Fibroblast of lung (primary cell): ENCODE measurements at regions not wholly inside any gene's neighbourhood (a gene's known extent, or its start where the extent isn't known, plus 50 kb on each side); places are given as distances from the start of the nearest gene placed in this dataset.

Source experiments
- DNase-seq, 2 donors: peaks; one replicate each; pipeline versions ENCODE4 v3.0.0 to v3.0.0-alpha.2; 2010; ENCODE audit warnings: low read depth in 2 of 2
- H2AFZ ChIP-seq: 2 replicates; pipeline ENCODE4 v1.5.1; 2012; ENCODE audit warnings: low read length, control low read depth, inconsistent platforms
- H3K27ac ChIP-seq: 2 replicates; pipeline ENCODE4 v1.5.1; 2011; ENCODE audit warnings: low read length, control low read depth; ENCODE audit not compliant: insufficient read depth
- H3K27me3 ChIP-seq: 2 replicates; pipeline ENCODE4 v1.5.1; 2011; ENCODE audit warnings: mild to moderate bottlenecking, low read length; ENCODE audit not compliant: control insufficient read depth, insufficient read depth
- H3K36me3 ChIP-seq: 2 replicates; pipeline ENCODE4 v1.5.1; 2011; ENCODE audit warnings: low read length; ENCODE audit not compliant: control insufficient read depth, insufficient read depth
- H3K4me1 ChIP-seq: 2 replicates; pipeline ENCODE4 v1.5.1; 2011; ENCODE audit warnings: low read length; ENCODE audit not compliant: control insufficient read depth, insufficient read depth; ENCODE audit errors: extremely low read depth
- H3K4me2 ChIP-seq: 2 replicates; pipeline ENCODE4 v1.5.1; 2011; ENCODE audit warnings: low read length, control low read depth; ENCODE audit not compliant: insufficient read depth; ENCODE audit errors: extremely low read depth
- H3K4me3 ChIP-seq, 4 experiments: fragments of 200-600 bp in 1 of 4; sonication (generic) in 1 of 4; replicated peaks in 1 of 4; 2 replicates each; pipeline ENCODE4 v1.5.1; 2011 to 2016; ENCODE audit warnings: low read length in 4 of 4, low read depth in 3 of 4, mild to moderate bottlenecking in 3 of 4, control low read depth in 2 of 4, inconsistent platforms in 1 of 4, mixed read lengths in 1 of 4; ENCODE audit not compliant: insufficient read depth in 1 of 4; ENCODE audit errors: control extremely low read depth in 1 of 4
- H3K79me2 ChIP-seq: 2 replicates; pipeline ENCODE4 v1.5.1; 2012; ENCODE audit warnings: mild to moderate bottlenecking, low read length, inconsistent platforms; ENCODE audit not compliant: control insufficient read depth, insufficient read depth
- H3K9ac ChIP-seq: 2 replicates; pipeline ENCODE4 v1.5.1; 2011; ENCODE audit warnings: mild to moderate bottlenecking, low read length, control low read depth; ENCODE audit not compliant: insufficient read depth
- H3K9me3 ChIP-seq: 2 replicates; pipeline ENCODE4 v1.5.1; 2012; ENCODE audit warnings: low read depth, low read length; ENCODE audit not compliant: control insufficient read depth, insufficient read depth
- H4K20me1 ChIP-seq: 2 replicates; pipeline ENCODE4 v1.5.1; 2011; ENCODE audit warnings: low read length; ENCODE audit not compliant: control insufficient read depth, insufficient read depth; ENCODE audit errors: extremely low read depth
- EZH2 ChIP-seq: IDR thresholded peaks from 2 replicates; pipeline ENCODE4 v1.5.1; 2012; ENCODE audit warnings: low read length, control low read depth, mild to moderate bottlenecking; ENCODE audit errors: missing control alignments
- TF ChIP-seq, protein P1 (sequence below), 2 donors: IDR thresholded peaks in 1 of 2; conservative IDR thresholded peaks in 1 of 2; 1 replicate in 1 of 2; 2 replicates in 1 of 2; pipeline ENCODE4 v1.5.1; 2011 to 2012; ENCODE audit warnings: low read length in 2 of 2, control low read depth in 1 of 2, inconsistent platforms in 1 of 2, low read depth in 1 of 2, mild to moderate bottlenecking in 1 of 2

DNA sequence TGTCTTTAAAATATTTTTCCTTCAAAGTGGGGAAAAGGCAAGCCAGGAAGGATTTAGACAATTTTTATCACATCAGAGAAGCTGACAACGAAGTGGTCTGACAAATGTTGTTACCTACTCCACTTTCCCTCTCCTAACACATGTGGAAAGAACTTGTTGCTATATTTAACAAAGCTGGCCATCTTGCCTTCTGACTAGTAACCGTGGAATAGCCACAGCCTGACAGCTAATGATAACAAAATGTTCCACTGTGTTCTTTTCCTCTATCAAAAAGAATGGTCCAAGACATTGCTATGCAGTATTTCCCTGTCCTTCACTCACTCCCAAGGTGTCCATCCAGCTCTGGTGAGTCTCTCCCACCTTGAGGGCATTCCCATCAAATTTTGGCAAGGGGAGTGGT lies 481.4 kb upstream of the THBS1 start:
- no peak overlapping the region for H2AFZ ChIP-seq
- H3K27me3 ChIP-seq: no peaks in the 10 kb centered on the region
- peak; percentile 9 to 58 for DNase-seq
- H3K4me1 ChIP-seq: no peaks in the 10 kb centered on the region
- H3K4me3 ChIP-seq: no peak overlapping the region
- no peaks in the 10 kb centered on the region for H3K9me3 ChIP-seq
- H3K79me2 ChIP-seq: no peaks in the 10 kb centered on the region
- no peaks in the 10 kb centered on the region for H4K20me1 ChIP-seq
- H3K36me3 ChIP-seq: no peaks in the 10 kb centered on the region
- no peak overlapping the region for H3K4me2 ChIP-seq
- H3K9ac ChIP-seq: no peak overlapping the region
- H3K27ac ChIP-seq: no peak overlapping the region
- no peak for TF ChIP-seq EZH2
- TF ChIP-seq, protein P1, sequence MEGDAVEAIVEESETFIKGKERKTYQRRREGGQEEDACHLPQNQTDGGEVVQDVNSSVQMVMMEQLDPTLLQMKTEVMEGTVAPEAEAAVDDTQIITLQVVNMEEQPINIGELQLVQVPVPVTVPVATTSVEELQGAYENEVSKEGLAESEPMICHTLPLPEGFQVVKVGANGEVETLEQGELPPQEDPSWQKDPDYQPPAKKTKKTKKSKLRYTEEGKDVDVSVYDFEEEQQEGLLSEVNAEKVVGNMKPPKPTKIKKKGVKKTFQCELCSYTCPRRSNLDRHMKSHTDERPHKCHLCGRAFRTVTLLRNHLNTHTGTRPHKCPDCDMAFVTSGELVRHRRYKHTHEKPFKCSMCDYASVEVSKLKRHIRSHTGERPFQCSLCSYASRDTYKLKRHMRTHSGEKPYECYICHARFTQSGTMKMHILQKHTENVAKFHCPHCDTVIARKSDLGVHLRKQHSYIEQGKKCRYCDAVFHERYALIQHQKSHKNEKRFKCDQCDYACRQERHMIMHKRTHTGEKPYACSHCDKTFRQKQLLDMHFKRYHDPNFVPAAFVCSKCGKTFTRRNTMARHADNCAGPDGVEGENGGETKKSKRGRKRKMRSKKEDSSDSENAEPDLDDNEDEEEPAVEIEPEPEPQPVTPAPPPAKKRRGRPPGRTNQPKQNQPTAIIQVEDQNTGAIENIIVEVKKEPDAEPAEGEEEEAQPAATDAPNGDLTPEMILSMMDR (conservative IDR thresholded peaks at IDR 0.05 in 1 of 2, IDR thresholded peaks at IDR 0.05 in 1 of 2; ENCODE audit: low read depth in 1 of 2, low read length in 2 of 2): no peak

DNA sequence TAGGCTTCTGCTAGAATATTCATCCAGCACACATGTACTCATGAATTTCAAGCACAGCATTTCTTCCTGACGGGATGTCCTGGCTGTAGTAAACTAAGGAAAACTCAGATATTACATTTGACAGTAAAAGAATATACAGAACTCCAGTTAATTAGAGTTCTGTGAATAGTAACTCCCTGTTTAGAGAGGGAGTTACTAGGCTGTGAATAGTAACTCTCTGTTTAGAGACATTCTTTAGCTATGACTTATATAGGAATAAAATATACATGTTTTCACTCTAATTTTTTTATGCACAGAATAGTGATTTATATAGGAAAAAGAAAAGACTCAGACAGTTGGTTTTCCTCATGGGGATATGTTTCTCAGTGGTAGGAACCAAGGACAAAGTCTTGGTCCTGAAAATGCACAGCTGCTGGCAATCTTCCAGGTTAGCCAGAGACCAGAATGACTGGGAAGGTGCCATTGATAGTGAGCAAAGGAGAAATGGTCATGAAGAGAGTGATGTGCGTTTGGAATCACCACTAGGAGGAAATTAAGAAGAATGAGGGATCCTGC lies 480.7 kb upstream of the THBS1 start:
- peak in 1 of 2 donors; percentile 9 for DNase-seq
- H3K4me2 ChIP-seq: no peak overlapping the region
- no peak overlapping the region for H3K9ac ChIP-seq
- no peaks in the 10 kb centered on the region for H3K27me3 ChIP-seq
- no peak overlapping the region for H3K27ac ChIP-seq
- no peaks in the 10 kb centered on the region for H3K9me3 ChIP-seq
- no peaks in the 10 kb centered on the region for H3K36me3 ChIP-seq
- no peak for TF ChIP-seq EZH2
- TF ChIP-seq, protein P1 (conservative IDR thresholded peaks at IDR 0.05 in 1 of 2, IDR thresholded peaks at IDR 0.05 in 1 of 2; ENCODE audit: low read depth in 1 of 2, low read length in 2 of 2): no peak
- H3K4me3 ChIP-seq: no peak overlapping the region
- no peaks in the 10 kb centered on the region for H4K20me1 ChIP-seq
- H3K4me1 ChIP-seq: no peaks in the 10 kb centered on the region
- H2AFZ ChIP-seq: no peak overlapping the region
- no peaks in the 10 kb centered on the region for H3K79me2 ChIP-seq

DNA sequence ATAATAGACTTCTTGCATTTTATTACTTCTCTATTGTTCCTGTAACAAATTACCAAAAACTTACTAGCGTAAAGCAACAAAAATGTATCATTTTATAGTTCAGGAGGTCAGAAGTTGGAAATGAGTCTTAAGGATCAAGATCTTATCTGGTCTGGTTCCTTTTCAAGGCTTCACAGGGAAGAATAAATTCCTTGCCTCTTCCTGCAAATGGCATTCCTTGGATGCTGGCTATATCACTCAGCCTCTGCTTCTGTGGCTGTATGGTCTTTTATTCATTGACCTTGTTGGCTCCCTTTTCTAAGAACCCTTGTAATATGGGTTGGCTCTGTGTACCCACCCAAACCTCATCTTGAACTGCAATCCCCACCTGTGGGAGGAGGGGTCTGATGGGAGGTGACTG lies 478.4 kb upstream of the THBS1 start:
- TF ChIP-seq EZH2: no peak
- TF ChIP-seq, protein P1 (conservative IDR thresholded peaks at IDR 0.05 in 1 of 2, IDR thresholded peaks at IDR 0.05 in 1 of 2; ENCODE audit: low read depth in 1 of 2, low read length in 2 of 2): no peak
- no peak overlapping the region for H3K27ac ChIP-seq

More for the DNA sequence above, 478.4 kb upstream of the THBS1 start:
- Histone ChIP-seq H3K4me3 (no peak overlapping the region), H3K36me3 (no peaks in the 10 kb centered on the region), H3K4me2 (no peak overlapping the region), H3K27me3 (no peaks in the 10 kb centered on the region), H3K9ac (no peak overlapping the region), H2AFZ (no peak overlapping the region), H3K4me1 (no peaks in the 10 kb centered on the region), H3K9me3 (no peaks in the 10 kb centered on the region), H4K20me1 (no peaks in the 10 kb centered on the region), H3K79me2 (no peaks in the 10 kb centered on the region)
- DNase-seq: peak in 1 of 2 donors; percentile 85
